AG04449 (cell line): ENCODE measurements at regions not wholly inside any gene's neighbourhood (a gene's known extent, or its start where the extent isn't known, plus 50 kb on each side); places are given as distances from the start of the nearest gene placed in this dataset.
"Not testable (repeated sequence)": the region's sequence is repeated elsewhere in the genome, so short reads cannot be mapped to it uniquely, and the experiment has no call there.

ENCODE experiments used
- CTCF ChIA-PET: fragments of 350-600 bp; formaldehyde crosslinking; extraction: SDS; loops from one replicate; lab custom pipeline; 2021; ENCODE audit warnings: antibody characterized with exemption; lab: Yijun Ruan, JAX
- POLR2A ChIA-PET: fragments of 400-600, 350-600 bp; formaldehyde crosslinking; extraction: SDS; loops from one replicate; lab custom pipeline; 2020; ENCODE audit warnings: antibody characterized with exemption, inconsistent platforms; lab: Yijun Ruan, JAX
- DNase-seq: peaks from one replicate; pipeline ENCODE4 v3.0.0-alpha.2; 2010; ENCODE audit warnings: low read depth, low spot score
- H3K4me3 ChIP-seq: 2 replicates; pipeline ENCODE4 v1.5.1; 2011; ENCODE audit warnings: low read depth, mild to moderate bottlenecking, control low read depth, low read length
- CTCF ChIP-seq: IDR thresholded peaks from one replicate; pipeline ENCODE4 v1.5.1; 2011; ENCODE audit warnings: mild to moderate bottlenecking, moderate library complexity, low read length, control low read depth, inconsistent platforms; ENCODE audit not compliant: insufficient read depth; ENCODE audit errors: missing control alignments

GRCh38 chr7:4602905-4603842 is 78.9 kb upstream of the FOXK1 start:
- TF ChIP-seq CTCF, result no peak
- H3K4me3 ChIP-seq, result no peak overlapping the region
- ChIA-PET POLR2A (no interaction called here), CTCF (no interaction called here)
- DNase-seq, result no peak

- CTCF ChIA-PET, result no interaction called here
- no peak overlapping the region for H3K4me3 ChIP-seq
- POLR2A ChIA-PET, result no interaction called here
- DNase-seq, result no peak
- TF ChIP-seq CTCF, result no peak
Observed at GRCh38 chr7:4603843-4604231, 78.3 kb upstream of the FOXK1 start.

GRCh38 chr7:4604456-4604940 is 77.6 kb upstream of the FOXK1 start:
- no peak overlapping the region for H3K4me3 ChIP-seq
- TF ChIP-seq CTCF, result no peak
- DNase-seq, result no peak
- ChIA-PET CTCF (no interaction called here), POLR2A (no interaction called here)

- ChIA-PET CTCF (interaction anchor here (2.5 kb wide), 1 partner anchor 24 kb away, joined by 13 read pairs; no protein-coding TSS in a partner anchor), POLR2A (no interaction called here)
- no peak overlapping the region for H3K4me3 ChIP-seq
- TF ChIP-seq CTCF, result no peak
- DNase-seq, result no peak
Observed at GRCh38 chr7:4606797-4607196, 75.3 kb upstream of the FOXK1 start.

GRCh38 chr7:4607311-4607729 is 74.8 kb upstream of the FOXK1 start:
- no peak overlapping the region for H3K4me3 ChIP-seq
- TF ChIP-seq CTCF, result no peak
- ChIA-PET CTCF (interaction anchor here (2.5 kb wide), 1 partner anchor 24 kb away, joined by 13 read pairs; no protein-coding TSS in a partner anchor), POLR2A (no interaction called here)
- DNase-seq, result no peak

GRCh38 chr7:4609576-4609975 is 72.5 kb upstream of the FOXK1 start:
- H3K4me3 ChIP-seq, POLR2A ChIA-PET, DNase-seq: not testable (repeated sequence)
- CTCF ChIA-PET, result interaction anchor here (1.0 to 7.1 kb wide), 3 partner anchors 22 to 189 kb away, joined by 4 to 122 read pairs (median 4); no protein-coding TSS in a partner anchor
